NCI-H1930 (cell line): ENCODE measurements at regions not wholly inside any gene's neighbourhood (a gene's known extent, or its start where the extent isn't known, plus 50 kb on each side); places are given as distances from the start of the nearest gene placed in this dataset.

Source experiments
- DNase-seq, 2 experiments: peaks; one replicate each; lab custom pipeline; 2025; lab: John Stamatoyannopoulos, UW

GRCh38 chr6:147035886-147036285 is 168.3 kb upstream of the STXBP5 start:
- DNase-seq = no peak

GRCh38 chr6:147037881-147038280 is 166.3 kb upstream of the STXBP5 start:
- no peak for DNase-seq

- no peak for DNase-seq
Measured at GRCh38 chr6:147040121-147040910, 163.9 kb upstream of the STXBP5 start.

- DNase-seq = no peak
Measured at GRCh38 chr6:147042679-147043078, 161.5 kb upstream of the STXBP5 start.

GRCh38 chr6:147043994-147044477 is 160.2 kb upstream of the STXBP5 start:
- DNase-seq = no peak

GRCh38 chr6:147046141-147046877 is 157.9 kb upstream of the STXBP5 start:
- DNase-seq = no peak

- no peak for DNase-seq
Measured at GRCh38 chr6:147048930-147049329, 155.3 kb upstream of the STXBP5 start.

- no peak for DNase-seq
Measured at GRCh38 chr6:147053311-147053921, 150.8 kb upstream of the STXBP5 start.

- DNase-seq = no peak
Measured at GRCh38 chr6:147054158-147054557, 150.1 kb upstream of the STXBP5 start.

GRCh38 chr6:147054871-147055270 is 149.3 kb upstream of the STXBP5 start:
- DNase-seq = no peak

GRCh38 chr6:147055821-147056392 is 148.3 kb upstream of the STXBP5 start:
- no peak for DNase-seq

GRCh38 chr6:147057188-147057587 is 147.0 kb upstream of the STXBP5 start:
- DNase-seq = no peak

- no peak for DNase-seq
Measured at GRCh38 chr6:147057705-147058342, 146.4 kb upstream of the STXBP5 start.

GRCh38 chr6:147058786-147059385 is 145.3 kb upstream of the STXBP5 start:
- DNase-seq = no peak

- DNase-seq = no peak
Measured at GRCh38 chr6:147060636-147061035, 143.6 kb upstream of the STXBP5 start.

GRCh38 chr6:147061252-147061651 is 143.0 kb upstream of the STXBP5 start:
- DNase-seq = no peak

GRCh38 chr6:147063469-147064031 is 140.7 kb upstream of the STXBP5 start:
- DNase-seq = no peak

- no peak for DNase-seq
Measured at GRCh38 chr6:147065786-147066185, 138.4 kb upstream of the STXBP5 start.

- no peak for DNase-seq
Measured at GRCh38 chr6:147067184-147067583, 137.0 kb upstream of the STXBP5 start.

GRCh38 chr6:147071776-147072175 is 132.4 kb upstream of the STXBP5 start:
- no peak for DNase-seq

- no peak for DNase-seq
Measured at GRCh38 chr6:147075381-147075780, 128.8 kb upstream of the STXBP5 start.
